ENCODE measurements at regions not wholly inside any gene's neighbourhood (a gene's known extent, or its start where the extent isn't known, plus 50 kb on each side); places are given as distances from the start of the nearest gene placed in this dataset.

DNA sequence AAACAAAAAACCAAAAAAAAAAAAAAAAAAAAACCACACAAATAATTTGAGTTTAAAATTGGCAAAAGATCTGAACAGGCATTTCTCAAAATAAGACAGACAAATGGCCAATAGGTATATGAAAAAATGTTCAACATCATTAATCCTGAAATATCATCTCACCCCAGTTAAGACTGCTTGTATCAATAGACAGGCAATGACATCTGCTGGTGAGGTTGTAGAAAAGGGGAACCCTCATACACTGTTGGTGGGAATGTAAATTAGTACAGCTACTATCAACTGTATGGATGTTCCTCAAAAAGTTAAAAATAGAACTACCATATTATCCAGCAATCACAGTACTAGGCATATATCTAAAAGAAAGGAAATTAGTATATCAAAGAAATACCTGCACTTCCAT is 523.1 kb downstream of the XIRP2 start:
- DNase-seq, result no peak

DNA sequence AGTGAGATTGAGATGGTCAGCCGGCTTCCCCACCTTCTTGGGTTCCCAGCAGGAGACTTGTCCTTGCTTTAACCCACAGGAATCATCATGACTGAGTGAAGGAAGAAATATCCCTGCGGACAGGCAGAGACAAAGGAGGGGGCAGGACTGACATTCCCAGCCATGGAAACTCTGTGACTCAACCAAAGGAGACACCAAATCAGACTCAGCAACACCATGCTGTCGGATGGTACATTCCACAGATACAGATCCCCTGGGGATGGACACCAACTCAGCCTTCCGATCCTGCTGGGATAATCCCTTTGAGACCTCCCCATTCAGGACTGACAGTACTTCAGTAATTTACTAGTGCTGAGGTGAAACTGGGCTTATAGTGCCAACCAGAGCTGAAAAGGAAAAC is 518.3 kb downstream of the XIRP2 start:
- DNase-seq, result no peak

DNA sequence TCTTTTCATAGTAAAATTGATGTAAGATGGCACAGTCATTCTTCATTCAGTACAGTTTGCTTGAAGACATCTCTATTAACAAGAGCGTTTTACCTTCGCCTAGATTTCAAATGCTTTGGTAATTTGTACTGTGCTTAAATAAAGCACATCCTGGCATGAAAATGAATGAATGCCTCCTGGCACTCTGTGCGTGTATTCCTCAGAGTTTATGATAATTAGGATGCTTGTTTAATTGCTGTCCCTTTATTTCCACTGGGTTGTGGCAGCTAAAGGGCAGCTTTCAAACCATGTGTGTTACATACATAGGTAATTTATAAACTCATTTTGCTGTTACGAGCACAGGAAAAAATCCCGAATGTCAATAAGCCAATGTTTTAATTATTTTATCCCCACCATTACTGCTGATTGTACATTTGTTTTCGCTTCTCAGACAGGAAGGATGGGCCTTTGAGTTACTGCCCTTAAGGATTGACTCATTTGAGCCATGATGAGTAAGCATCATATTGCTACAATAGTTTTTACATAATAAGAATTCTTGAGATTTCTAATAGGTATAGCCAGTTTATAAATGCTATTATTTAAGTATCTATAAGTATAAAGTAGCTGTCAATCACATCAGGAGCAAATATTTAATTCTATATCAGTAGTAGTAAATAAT is 516.5 kb downstream of the XIRP2 start:
- DNase-seq, result no peak

DNA sequence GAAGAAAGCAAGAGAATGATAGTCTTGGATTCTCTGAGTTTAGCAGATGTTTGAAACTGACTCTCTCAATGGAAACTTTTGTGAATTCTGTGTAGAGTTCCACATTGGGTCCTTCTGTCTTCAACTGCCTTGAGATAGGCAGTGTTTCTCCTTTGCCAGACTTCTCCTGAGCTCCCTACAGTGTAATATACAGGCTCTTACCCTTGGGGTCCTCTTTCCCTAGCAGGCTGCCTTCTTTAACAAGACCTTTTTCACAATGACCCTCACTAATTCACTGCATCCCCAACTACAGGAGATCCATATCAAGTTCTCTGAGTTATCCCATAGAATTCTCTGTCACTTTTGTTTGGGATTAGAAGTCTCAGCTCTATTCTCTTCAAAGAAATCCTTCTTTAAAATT is 513.0 kb downstream of the XIRP2 start:
- DNase-seq, result no peak

DNA sequence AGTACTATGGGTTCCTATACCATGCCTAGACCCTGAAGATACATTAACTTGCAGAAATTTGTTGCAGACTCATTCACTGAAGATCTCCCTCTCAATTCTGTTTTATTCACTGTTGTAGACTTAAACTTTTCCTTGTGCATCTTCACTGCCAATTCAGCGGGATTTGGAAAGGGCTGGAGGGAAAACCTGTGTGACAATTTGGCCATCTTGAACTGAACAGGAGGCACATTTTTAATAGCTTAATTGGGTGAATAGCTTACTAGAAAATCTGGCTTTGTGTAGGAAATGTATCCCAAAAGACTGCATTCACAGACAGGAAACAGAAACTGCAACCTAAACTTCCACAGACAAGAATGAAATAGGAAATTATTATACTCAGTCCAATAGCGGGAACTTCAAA is 512.3 kb downstream of the XIRP2 start:
- no peak for DNase-seq

DNA sequence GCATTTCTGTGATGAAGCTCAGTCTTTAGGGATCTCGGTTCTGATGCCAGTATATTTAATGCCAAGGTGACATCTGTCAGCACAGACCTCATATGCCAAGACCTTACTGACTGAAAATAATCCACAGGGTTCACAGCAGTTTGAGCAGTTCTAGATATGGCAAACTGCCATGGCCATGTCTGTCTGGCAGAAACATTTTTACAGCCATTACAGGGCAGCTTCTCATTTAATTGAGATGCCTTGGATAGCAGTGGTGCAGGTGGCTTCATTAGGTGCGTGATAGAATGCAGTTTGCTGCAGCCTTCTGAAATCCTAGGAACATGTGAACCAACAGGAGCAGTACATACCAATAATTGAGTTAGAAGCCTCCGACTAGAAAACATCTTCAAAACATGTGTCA is 510.6 kb downstream of the XIRP2 start:
- DNase-seq, result no peak

DNA sequence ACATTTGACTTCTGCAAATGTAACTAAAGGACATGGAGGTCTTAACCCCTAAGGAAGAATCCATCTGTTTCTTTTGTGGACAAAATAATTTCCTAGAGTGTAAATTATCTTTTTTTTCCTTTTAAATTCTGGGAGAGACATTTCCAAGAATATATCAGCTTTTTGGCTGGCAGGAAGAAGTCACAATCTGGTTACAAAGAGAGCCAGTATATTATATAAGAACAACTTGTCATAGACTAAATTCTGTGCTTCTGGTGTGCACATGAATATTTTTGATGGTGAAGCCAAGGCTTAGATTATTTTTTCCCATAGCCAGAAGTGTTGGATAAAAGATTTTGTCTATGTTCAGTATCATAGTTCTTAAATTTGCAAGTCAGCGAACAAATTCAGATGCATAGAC is 500.6 kb downstream of the XIRP2 start:
- no peak for DNase-seq

DNA sequence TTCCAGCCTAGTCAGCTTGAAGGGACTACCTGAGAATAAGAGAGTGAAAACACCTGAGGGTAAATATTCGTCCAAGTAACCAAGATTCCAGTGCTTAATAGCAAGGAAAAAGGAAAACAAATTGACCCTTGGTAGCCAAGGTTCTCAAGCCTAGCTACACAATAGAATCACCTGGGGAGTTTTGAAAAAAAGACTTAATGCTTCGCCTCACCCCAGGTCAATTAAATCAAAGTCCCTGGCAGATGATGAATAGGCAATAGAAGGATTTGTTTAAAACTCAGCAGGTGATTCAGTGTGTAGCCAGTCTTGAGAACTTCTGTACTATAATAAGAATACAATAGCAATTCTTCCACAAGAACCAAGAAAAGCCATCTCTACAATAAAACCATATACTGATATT is 500.2 kb downstream of the XIRP2 start:
- no peak for DNase-seq

DNA sequence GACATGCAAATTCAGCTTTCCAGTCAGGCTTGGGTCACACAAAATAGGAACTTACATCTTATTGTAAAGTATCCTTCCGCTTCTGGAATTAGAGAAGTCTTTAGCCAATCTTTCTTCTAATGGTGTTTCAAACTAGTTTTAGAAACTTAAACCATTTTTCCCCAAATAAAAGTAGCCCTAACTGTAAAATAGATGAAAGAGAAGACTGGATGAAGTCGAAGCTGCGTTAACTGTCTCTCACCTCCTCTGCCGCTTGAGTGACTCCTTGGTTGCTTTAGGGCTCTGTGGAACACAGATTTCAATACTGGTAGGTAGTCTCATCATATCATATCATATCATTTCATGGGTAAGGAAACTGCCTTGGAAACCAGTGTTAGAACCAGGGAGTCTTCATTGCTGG is 498.4 kb downstream of the XIRP2 start:
- DNase-seq, result no peak

DNA sequence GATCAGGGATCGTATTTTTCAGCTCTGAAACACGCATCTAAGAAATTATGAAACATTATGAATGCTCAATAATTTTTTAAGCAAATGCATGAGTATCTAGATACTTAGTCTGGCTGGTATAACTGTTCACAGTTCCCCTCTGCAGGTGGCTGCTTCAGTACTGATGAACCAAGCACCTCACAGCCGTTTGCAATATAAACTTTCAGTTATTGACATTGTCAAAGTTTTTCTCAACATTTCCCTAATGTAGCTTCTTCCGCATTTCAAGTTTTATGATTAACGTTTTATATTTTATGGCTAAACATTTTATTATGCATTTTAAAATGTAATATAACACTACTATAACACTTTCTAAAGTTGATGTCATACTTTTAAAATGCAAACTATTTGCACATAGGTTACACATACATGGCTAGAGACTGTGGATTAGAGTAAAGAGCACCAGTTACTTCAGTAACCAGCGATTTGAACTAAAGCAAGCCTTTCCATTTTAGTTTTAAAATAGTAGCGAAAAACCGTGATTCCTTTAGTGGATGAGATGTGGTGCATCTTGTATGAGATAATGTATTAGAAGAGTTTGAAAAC is 495.4 kb downstream of the XIRP2 start:
- no peak for DNase-seq

DNA sequence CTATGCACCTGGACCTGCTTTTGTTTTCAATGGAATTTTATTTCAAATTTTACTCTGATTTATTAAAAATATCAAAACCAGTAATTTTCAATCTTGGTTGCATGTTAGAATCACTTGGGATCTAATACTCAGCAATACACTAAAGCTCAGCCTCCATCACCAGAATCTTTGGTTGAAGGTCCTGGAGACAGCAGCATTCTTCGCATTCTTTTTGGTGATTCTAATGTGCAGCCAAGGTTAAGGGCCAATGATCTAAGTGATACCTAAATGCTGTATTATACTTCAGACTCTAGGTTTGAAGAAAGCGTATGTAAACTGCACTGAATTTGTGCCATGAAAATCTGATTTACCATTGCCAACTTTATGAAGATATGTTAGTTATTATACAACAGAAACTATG is 493.1 kb downstream of the XIRP2 start:
- no peak for DNase-seq

DNA sequence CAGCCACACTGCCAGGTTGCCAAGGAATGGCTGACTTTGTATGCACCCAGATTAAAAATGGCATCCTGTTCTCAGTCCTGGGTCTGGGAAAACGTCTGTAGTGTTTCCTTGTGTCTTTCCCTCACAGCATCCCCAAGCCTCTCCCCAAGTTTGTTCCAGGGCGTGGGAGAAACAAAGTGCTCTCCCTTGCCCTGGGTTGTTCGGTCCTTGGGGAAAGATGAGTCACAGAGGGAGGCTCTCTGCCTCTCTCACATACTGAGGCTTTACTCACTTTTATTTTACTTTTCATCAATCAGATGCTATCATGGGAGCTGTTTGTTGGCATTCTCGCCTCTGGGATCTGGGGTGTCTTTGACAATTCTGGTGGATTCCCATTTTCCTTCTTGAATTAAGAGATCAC is 492.3 kb downstream of the XIRP2 start:
- DNase-seq, result no peak

DNA sequence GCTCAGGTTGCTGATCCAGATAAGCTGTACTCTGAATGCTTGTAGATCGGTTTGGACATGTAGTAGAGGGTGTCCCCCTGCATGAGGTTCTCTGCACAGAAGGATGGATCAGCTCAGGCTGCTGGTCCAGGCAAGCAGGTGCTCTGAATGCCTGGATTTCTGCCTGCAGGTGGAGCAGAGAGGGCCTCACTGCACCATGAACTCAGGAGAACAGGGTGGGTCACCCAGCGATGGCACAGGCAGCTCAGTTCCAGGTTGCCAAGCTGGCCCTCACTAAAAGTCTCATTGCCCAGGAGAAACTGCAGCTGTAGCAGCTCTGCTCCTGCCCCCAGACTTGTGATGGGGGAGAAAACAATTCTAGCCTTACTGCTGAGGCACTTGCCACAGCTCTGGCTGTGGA is 491.8 kb downstream of the XIRP2 start:
- DNase-seq, result no peak

DNA sequence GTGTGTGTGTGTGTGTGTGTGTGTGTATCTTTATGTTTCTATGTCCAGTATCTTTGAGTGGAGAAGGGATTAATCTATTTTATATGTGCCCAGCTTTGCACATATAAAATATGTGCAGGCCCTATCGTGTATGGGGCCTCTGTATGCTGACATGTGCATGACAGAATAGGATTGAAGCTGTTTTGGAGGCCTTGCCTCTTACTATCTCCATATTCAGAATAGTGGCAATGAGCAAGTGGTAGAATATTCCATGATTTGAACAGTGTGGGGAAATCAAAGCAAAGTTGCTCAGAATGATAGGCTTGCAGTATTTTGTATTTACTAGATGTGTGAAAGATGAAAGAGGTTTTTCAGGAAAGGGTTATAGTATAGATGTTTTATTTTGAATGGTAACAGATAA is 480.8 kb downstream of the XIRP2 start:
- DNase-seq, result no peak

DNA sequence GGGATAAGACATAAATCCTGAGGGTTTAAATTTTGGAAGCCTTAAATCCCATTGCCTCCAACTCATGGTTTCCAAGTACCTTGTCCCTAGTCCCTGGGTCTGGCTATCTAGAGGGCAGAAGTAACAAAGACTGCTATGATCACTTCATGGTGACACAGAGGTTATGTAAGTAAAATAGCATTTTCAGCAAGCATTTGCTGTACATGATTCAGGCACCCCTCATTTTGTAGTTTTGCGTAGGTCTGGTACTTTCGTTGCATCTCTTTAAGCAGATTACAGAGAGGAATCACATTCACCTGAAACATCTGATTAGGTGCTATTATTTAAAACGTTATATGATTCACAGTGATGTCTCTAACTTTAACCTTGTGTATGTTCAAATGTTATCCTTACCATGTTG is 480.1 kb downstream of the XIRP2 start:
- no peak for DNase-seq

DNA sequence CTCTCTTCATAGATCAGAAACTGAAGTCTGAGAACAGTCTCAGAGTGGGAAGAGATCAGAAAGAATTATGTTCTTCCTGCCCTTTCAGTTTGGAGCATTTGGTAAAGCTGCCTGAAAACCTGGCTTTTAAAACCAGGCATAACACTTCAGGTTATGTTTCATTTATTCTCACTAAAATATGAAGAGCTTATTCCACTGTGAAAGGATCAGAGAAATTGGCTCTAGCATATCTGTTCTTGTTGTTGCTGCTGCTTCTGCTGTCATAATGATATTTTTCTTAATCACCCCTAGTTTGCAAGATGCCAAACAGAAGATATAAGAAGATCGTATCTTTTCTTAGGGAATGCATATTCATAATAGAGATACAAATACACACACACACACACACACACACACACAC is 476.9 kb downstream of the XIRP2 start:
- no peak for DNase-seq

DNA sequence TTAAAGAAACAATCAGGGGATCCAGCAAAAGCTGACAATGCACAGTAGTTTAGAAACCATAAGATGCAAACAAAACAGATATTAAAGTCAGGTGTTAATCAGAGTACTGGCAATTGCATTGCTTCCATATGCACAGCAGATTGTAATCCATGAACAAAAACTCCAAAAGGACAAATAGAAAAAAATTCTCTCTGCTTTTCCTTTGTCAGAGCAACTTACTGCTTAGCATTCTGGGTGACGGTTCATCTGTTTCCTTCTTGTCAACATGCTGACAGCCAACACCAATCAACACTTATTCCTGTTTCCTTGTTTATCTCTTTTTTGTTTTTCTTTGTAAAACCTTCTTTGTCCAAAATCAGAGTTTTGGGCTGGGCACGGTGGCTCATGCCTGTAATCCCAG is 473.1 kb downstream of the XIRP2 start:
- DNase-seq, result no peak

DNA sequence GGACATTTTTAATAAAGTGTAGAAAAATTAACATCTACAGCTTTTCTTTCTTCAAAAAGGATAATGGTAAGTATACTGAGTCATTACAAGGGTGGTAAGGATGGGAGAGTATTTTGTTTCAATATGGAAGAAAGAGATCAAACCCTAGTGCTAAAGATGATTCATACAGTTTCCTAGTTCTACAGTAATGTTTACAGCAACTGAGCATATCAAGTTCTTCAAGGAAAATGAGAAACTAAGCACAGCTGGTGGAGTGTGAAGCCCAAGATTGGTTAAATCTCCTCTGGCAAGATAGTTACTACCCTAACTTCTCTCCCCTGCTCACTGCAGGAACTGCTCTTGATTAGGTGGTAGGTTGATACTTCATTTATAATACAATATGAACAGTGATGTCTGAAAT is 467.5 kb downstream of the XIRP2 start:
- no peak for DNase-seq

DNA sequence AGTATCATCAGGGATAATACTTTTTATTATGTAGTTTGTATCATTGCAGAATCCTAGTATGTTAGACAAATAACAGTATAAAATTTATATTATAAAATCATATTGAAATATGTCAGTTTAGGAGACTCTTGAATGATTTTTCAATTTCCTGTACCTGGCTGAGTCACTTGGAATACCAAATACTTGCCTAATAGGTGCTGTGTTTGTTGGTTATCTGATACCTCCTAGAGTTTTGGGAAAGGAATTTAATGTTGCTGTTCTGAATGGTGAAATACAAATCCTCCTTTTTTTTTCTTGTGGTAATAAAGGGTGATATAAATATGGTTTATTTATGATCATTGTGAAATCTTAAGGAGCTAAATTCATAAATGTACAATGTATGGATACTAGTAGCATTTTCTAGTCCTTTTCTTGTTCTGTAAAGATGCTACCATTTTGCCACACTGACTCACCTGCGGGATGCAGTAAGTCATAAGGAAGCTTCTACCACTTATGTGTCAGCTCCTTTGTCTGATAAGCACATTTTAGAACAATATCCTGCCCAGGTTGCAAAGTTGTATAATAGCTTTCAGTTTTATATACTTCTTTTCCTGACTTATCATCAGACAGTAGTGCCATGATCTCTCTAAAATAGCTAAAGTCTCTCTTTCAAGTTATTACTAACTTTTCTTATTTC is 465.5 kb downstream of the XIRP2 start:
- no peak for DNase-seq

DNA sequence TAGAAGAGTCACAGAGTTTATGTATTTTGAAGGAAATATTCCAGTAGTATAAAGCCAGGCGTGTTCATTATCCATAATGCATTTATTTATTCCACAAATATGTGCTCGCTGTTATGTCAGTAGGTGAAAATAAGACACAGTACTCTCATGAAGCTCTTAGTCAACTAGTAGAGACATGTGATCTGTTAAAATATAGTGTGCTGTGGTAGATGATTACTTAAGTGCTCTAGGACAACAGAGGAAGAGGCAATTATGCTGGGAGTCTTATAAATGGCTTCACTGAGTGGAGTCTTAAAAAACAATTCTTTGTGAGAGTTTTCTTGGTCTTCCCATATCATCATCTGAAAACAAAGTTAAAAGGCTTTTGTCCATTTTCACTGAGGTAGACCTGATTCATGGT is 457.3 kb downstream of the XIRP2 start:
- DNase-seq, result no peak

DNA sequence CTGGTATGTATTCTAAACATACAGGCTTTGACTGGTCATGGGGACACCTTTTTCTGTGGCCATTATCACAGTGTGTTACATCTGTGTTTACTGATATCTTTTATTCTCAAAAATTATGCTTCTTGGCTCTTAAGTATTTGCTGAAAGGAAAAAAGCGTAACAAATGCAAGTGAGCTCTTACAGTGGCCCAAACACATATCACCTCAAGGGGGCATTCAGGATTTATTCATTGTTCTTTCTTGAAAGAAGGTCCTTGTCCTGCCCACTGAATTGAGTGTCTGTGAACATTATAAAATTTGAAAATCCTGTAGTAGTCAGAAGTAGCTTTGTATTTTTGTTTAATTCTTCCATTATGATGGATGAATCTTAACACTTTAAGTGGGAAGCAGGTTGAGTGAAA is 454.5 kb downstream of the XIRP2 start:
- DNase-seq, result no peak

DNA sequence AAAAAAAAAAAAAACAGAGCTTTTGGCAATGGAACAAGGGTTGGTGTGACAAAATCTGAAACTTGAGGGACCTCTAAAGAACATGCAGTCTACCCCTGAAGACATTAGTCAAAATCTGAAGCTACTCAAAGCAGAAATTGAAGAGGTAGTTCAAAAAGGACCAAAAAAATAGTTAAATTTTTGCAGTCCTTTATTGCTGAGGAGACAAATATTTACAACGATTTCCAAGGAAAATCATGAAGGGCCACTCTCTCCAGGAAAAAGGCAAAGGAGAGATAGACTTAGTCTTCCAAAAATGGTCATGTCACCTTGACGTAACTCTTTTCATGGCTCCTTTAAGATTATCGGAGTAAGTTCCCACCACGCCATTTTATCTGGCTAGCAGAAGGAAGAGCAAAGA is 452.0 kb downstream of the XIRP2 start:
- DNase-seq, result no peak

DNA sequence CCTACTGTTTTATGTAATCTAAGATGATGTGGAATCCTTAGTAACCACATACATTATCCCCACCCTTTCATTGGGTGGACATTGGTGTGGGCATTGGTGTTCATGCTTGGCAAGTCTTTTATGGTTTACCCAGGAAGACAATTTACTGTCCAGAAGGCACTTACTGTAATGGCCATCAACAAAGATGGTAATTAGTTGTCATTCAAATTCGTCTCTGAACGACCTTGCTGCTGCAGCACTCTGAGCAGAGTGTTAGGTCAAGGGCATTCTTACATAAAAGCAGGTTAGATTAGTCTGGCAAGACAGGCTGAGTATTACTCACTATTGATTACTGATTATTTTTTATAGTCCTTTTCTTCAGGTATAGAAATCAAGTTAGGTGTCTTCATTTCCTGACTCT is 447.9 kb downstream of the XIRP2 start:
- no peak for DNase-seq

DNA sequence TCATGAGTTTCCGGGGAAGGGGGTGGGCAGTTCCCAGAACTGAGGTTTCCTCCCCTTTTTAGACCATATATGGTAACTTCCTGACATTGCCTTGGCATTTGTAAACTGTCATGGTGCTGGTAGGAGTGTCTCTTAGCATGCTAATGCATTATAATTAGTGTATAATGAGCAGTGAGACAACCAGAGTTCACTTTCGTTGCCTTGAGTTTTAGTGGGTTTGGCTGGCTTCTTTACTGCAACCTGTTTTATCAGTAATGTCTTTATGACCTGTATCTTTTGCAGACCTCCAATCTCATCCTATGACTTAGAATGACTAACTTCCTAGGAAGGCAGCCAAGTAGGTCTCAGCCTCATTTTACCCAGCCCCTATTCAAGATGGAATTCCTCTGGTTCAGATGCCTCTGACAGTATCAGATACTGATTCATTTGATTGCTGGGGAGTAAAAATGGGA is 447.3 kb downstream of the XIRP2 start:
- DNase-seq, result no peak

Measured in MV-4-11 (cell line).